ENCODE measurements at regions not wholly inside any gene's neighbourhood (a gene's known extent, or its start where the extent isn't known, plus 50 kb on each side); places are given as distances from the start of the nearest gene placed in this dataset.

DNA sequence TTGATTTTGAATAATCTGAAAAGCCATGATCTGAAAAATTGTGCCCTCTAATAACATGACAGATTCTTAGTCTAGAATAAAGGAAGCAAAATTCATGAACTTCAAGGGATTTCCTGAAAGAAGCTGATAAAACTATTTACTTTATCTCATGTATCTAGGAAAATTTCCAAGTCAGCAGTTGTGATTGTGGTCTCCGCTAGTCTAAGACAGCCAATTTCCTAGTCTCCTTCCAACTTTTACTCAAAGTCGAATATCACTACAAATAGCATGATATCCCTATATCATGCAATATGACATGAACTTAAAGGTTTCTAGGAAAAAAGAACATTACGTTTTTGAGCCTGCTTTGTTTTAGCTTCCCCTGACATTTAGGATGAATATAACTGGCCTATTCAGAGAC lies 202.1 kb upstream of the GHITM start:
- no peak for DNase-seq (ENCODE audit: low spot score)

DNA sequence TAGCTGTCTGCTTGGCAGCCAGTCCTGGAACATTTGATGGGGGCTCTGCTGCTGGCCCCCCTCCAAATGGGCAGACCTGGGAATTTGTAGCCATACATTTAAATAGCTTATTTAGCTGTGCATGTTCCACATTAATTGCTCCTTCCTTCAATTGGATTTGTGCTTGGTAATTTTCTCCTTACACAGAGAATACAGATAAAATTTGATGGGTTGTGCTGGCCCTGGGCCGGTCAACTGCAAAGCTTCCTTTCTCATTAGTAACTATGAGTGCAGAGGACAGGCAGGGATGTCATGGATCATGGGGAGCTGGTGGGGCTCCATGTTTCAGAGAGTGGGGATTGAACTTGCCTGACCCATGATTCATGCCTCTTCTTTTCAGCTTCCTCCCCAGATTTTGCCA lies 201.5 kb upstream of the GHITM start:
- no peak for DNase-seq (ENCODE audit: low spot score)

DNA sequence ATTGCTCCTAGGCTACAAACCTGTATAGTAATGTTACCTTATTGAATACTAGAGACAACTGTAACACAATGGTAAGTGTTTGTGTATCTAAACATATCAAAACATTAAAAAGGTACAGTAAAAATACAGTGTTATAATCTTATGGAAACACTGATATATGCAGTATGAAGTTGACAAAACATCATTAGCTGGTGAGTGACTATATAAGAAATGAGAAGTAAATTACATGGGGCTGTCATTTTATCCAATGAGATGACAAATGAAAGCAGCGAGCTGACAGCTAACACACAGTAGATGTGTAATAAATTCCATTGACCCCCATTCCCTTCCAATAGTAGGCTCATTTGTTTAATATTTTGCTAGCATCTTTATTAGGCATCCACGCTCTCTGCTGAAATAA lies 198.1 kb upstream of the GHITM start:
- no peak for DNase-seq (ENCODE audit: low spot score)

DNA sequence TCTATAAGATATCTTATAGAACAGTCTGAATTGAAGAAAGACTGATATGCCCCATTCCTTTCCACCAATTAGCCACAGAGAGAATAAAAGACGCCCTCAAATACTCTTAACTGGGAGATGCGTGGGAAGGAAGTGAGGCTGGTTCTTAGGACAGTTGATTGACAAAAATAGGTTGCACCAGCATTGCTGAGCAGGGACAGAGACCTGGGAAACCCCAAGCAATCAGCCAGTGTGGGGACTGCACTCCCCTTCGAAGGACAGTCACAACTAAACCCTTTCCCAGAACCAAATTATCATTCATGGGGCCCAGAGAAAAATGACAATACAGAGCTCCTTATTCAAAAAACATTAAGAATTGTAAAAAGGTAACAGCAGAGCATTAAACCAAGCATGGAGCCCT lies 196.9 kb upstream of the GHITM start:
- no peak for DNase-seq (ENCODE audit: low spot score)

DNA sequence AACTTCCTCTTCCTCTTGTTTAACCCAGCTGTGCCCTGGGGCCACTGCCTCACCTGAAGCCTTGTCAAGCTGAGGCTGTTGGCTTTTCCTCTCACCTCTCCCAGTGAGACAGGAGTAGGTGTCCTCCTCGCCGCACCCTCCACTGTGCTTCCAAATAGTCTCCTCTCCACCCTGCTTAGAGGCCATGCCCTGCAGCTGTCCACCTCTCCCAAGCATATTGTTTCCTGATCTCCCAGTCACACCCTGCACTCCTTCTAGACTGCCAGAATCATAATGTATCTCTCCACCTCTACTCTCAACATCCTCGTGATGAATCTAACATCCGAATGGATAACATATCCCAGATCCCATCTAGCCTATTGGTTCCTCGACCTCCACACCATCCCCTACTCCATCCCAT lies 196.3 kb upstream of the GHITM start:
- DNase-seq (ENCODE audit: low spot score): no peak

DNA sequence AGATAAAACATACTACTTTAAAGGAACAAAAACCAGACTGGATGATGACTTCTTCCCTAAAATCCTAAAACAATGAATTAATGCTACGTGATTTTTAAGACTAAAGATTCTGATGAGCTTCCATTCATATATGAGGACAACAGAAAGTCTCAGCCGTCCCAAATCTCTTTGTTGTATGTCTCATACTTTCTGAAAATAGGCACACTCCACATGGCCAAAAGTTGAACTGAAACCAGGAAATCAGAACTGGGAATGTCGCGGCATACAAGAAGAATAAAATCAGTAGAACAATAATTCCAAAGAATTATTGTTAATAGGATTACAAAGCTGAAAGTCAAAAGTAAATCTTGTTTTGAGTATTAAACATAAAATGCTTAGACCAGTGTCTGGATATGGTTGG lies 195.4 kb upstream of the GHITM start:
- no peak for DNase-seq (ENCODE audit: low spot score)

DNA sequence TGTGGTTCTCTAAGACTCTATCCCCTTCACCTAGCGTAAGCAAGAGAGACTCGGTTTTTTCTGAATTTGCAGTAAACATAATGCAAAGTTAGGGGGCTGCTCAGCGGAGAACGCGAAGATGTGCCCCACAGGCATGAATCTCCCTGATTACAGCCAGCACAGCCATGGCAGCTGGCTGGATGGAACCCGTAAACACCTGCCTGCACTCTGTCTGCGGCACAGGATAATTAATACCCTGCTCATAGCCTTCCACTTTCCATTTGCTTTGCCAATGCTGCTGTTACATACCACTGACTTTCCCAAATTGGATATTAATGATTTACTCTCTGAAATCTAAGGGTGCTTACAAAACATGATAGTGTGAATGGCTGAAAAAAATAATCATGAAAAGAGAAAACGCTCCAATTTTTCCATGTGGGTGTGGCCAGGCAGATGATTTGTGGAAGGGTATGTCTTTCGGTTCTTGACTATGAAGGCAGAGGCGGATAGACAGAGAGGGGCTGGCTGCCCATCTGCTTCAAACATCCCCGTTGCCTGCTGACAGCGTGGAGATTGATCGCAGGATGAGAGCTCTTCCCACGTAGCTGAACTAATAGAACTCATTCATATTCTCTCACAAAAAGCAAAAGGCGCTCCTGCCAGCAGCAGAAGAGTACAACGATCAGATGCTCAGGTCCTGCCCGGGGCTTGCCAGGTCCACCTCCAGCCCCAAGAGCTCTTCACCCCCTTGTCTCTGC lies 193.2 kb upstream of the GHITM start:
- no peak for DNase-seq (ENCODE audit: low spot score)

DNA sequence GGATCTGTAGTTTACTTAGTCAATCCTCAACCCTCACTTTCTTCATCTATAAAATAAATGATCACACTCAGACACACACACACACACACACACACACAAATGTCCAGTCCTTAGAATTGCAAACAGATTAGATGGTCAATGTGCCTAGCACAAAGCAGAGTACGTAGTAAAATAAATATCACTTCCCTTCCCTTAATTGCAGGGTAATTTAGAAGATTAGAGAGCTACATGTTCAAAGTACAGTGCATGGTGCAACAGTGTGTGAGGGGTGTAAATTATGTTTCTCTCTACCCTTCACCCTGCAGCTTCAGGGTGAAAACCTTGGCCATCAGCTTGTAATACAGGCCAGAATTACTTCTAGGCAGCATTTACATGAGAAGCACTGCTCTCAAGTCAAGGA lies 187.0 kb upstream of the GHITM start:
- DNase-seq (ENCODE audit: low spot score): no peak

DNA sequence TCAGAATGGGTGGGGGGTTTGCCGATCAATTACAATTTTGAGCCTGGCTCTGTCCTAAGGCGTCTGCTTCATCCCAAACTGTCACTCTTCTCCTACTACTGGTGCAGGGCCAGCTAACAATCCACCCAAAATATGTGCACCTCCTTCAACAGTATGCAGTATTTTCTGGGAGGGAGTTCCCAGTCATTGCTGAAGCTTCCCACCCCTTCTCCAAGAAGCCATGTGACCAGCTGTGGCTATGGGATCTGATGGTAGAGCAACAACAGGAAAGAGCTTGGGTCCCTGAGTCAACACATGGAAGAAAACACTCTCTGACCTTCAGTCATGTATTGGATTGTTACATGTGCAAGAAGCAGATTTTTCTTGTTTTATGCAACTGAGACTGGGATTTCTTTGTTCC lies 185.7 kb upstream of the GHITM start:
- no peak for DNase-seq (ENCODE audit: low spot score)

DNA sequence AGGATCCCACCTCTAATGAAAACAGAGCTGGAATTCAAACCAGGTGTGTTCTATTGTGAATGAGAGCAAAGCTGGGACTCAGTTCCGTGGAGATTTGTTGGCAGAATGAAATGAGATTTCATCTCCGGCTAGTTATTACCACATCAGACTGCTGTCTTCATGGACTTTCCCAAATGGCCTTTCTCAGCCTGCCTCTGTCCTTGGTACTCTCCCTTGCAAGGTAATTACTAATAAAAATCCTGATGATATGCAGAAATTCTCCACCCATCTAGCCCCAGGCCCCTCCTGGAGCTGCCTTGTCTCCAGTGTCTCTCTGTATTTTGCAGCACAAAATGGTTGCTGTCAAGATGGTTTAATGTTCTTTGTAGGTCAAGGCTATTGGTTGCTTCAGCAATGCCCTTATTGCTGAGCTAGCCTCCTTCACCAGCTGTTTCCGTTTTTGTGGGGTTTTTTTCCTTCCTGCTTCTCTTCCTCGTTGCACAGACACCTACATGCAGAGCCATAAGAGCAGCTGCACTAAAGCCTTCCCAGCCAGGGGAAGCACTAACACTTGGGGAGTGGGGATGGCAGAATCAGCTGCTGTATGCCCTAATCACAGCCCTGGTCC lies 185.0 kb upstream of the GHITM start:
- no peak for DNase-seq (ENCODE audit: low spot score)

DNA sequence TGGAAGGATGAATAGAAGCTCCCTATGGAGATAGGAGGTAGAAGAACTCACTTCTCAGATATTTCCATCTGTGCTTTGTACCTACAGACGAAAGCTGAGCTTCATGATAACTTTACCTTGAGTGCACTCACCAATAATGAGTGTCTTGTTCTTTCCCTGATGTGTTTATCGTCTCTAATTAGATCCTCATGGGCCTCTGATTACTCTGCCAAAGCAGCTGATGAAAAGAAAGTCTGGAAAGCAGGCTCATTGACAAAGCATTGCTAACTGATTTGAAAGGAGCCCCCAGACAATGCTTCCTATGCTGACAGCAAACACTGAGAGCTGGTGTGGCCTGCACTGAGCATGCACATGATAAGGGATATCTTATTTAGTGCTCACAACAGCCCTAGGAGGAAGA lies 183.9 kb upstream of the GHITM start:
- DNase-seq (ENCODE audit: low spot score): no peak

DNA sequence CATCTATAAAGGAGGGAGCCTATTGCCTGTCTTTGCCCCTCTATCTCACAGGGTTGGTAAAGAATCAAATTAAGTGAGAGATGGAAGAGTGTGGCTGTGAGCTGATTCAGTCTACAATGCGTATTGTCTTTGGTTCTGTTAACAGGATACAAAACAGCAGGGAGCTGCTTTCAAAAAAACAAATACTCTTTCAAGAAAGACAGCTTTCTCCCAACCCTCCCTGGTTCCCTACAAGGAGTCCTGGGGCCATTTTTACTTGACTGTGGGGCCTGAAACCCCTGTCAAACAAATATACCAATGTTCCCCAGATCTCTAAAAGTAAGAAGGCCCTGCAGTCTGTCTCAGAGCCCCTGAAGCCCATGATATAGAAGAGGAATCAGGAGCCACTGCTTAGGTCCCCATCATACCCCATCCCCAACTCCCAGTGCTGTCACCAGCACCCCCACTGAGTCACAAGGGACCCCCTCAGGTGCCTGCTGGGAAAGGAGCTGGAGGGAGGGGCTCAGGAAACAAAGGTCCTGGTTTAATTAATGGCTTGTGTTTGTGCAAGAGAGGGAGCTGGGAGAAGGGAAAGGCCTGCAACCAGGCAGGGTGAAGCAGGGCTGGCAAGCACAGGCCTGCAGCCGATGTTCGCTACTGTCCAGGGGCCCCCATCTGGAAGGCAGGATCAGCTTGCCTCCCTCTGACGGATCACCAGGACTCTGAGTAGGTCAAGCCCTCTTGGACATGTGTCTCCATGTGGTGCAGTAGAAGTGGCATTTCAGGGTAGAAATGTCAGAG lies 182.0 kb upstream of the GHITM start:
- DNase-seq (ENCODE audit: low spot score): no peak

DNA sequence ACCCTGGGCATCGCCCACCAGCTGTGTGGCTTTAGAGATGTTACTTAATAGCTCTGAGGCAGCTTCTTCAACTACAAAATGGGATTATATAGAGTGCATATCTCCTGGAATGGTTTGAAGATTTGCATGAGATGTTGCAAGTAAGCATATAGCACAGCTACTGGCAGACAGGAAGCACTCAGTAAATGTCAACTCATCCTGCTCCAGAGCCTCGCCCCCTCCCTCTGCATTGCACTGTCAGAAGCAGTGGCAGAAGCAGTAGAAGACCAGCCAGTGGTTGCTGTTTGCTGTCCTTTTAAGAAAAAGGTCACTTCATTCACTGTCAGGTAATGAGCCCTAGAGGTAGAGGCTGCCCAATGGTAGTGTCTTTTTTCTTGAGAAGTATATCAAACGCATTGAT lies 180.0 kb upstream of the GHITM start:
- DNase-seq (ENCODE audit: low spot score): no peak

DNA sequence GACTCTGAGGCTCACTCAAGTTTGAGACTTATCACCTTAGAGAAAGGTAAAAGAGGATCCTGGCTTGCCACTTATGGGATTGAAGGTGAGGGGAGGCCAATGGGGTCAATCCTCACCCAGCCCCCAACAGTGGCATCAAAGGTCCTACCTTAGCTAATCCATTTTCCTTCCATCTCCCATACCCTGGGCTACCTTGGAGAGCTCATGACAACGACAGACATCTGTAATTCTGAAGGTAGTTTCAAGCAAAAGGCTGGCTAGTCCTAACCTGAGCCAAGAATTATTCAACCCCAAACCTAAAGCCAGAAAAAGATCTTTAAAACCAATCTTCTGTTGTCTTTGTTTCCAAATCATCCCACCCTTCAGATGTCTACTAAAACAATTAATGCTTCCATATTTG lies 179.2 kb upstream of the GHITM start:
- no peak for DNase-seq (ENCODE audit: low spot score)

DNA sequence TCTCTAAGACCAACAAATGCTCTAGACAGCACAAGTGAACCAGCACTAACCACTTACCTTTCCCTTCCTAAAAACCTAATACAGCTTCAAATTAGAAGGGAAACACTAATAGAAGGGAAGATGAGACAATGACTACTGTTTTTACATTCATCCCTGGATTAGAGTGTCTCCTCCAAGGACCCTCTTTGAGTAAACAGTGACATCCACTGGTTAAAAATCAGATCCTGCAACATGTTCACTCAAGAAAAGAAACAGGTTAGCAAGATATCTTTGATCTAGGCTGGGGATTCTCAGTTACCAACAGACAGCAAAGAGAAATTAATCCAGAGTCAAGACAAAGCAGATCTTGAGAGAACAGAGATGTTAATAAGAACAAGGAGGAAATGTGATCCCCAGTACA lies 177.7 kb upstream of the GHITM start:
- DNase-seq (ENCODE audit: low spot score): no peak

DNA sequence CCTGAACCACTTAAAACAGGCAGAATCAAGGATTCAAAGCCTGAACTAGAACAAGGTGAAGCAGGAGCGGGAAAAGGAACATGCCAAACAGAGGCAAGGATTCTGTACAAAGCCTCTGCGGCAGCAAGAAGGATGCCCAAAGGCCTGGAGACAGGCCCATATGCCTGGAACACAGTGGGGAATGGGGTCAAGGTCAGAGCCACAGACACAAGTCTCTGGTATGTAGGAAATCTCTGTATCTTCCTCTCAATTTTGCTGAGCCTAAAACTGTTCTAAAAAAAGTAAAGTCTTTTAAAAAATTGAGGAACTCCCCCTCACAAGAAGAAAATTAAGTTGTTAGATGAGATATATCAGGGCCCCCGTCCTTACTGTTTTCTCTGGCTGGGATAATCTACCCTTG lies 175.9 kb upstream of the GHITM start:
- DNase-seq (ENCODE audit: low spot score): no peak

DNA sequence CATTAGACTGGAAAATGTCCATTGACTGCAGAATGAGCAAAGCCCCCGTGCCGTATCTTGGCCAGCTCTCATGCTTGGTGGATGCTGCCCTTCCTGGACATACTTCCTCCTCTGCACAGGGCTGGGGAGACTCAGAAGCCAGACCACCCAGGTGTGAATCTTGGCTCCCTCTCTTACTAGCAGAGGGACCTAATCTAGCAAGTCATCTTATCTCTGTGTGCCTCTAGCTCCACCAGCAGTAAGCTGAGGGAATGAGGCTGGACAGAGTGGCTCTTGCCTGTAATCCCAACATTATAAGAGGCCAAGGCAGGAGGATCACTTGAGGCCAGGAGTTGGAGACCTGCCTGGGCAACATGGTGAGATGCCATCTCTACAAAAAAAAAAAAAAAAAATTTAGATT lies 173.8 kb upstream of the GHITM start:
- DNase-seq (ENCODE audit: low spot score): no peak

DNA sequence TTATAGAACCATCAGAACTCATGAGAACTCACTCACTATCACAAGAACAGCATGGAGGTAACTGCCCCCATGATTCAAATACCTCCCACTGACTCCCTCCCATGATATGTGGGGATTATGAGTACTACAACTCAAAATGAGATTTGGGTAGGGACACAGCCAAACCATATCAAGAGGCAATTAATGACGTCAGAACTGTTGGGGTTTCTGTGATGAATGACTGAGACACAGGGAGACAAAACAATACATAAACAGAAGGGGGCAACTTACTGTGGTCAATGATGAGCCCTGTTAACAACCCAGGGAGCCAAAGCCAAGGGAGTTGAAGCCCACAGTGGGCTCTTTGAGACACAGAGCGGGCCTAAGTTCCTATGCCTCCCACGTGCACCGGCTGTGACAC lies 171.3 kb upstream of the GHITM start:
- no peak for DNase-seq (ENCODE audit: low spot score)

DNA sequence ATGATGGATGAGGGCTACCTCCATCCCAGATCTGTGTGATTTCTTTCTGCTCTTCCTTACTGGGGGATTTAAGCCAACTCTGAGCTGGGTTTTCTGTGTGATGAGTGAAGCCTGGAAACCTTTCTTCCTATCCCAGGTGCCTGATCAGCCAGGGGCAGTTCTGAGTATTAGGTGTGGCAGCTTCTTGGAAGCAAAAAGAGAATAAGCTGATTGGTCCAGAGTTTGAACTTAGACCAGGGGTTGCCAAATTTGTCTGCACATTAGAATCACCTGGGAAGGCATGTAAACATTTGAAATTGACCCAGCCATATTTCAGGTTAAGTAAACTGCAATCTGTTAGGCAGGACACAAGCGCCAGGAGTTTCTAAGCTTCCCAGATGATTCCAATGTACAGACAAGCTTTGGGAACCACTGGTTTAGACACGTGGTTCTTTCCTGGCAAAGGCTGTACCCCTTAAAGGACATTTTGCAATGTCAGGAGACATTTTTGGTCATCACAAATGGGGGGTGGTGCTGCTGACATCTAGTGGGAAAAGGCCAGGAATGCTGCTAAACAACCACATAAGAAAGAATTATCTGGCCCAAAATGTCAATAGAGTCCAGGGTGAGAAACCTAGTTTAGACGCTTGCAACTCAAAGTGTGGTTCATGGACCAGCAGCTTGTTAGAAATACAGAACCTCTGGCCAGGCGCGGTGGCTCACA lies 160.5 kb upstream of the GHITM start:
- DNase-seq (ENCODE audit: low spot score): no peak

DNA sequence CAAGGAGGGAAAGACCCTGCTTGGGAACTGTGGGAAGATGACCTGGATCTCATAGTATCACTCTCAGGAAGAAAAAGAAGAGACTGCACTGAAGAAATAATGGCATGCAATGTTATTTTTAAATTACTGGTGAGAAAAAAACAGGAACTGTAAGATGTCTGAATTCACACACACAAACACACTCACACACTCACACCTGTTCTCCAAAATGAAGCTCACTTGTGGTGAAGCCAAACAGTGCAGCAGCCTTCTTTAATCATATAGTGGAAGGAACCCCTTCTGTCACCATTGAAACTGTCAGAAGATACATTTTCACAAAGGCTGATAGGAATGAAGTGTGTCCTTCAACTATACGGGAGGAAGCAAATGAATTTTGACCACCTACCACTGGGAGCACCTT lies 156.5 kb upstream of the GHITM start:
- no peak for DNase-seq (ENCODE audit: low spot score)

DNA sequence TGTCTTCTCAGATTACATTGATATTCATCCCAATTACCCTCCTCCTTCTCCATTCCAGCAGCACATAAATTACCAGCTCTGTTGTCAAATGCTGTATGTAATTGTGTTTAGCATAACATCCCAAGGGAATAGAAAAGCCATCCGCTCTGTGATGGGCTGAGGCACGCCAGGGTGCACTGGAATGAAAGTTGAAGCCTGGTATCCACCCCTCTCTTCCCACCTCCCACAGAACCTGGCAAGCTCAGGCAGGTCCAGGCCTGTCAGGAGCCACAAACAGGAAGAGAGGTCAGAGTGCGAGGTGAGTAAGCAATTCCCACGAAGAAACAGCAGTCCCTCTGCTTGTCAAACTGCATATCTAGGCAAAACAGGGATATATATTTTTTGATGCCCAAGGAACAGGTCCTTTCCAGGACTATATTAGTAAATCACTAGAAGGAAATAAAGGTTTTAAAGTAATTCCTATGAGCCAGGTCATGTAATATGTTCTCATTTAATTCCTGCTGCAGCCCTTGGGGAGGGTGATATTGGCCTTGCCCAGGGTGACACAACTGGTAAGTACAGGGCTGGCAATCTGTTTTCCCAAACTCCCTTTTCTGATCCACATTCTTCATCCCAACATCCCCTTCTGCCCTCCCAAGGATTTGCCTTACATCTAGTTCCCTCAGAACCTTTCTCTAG lies 155.6 kb upstream of the GHITM start:
- DNase-seq (ENCODE audit: low spot score): no peak

DNA sequence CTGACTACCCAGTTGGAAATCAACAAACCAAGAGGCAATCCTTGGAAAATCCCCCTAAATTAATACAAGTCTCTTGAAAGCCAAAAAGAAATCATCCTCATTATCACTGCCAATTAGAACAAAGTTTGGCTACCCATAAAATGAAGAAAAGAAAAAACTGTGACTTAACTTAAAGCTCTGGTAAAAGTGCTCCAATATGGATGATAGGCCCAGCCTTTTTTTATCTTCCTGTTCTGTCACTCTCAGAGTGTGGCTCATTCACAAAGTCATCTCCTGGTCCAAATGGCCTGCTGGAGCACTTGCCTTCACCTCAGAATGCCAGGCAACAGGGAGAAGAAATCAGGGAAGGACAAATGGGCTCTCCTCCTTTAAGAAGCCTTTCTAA lies 155.1 kb upstream of the GHITM start:
- DNase-seq (ENCODE audit: low spot score): no peak

Data from left forelimb (tissue), 1 donor.